GM12878 (cell line): ENCODE measurements at regions not wholly inside any gene's neighbourhood (a gene's known extent, or its start where the extent isn't known, plus 50 kb on each side); places are given as distances from the start of the nearest gene placed in this dataset.

Experiments used
- ATAC-seq: fragments of 200-7000 bp; cut with Tn5 transposase; 3 replicates; pipeline ENCODE4 v1.9.1; 2020; ENCODE audit warnings: mild to moderate bottlenecking, moderate library complexity
- BruUV-seq: library from RNA; stranded (reverse); fragments of 400-500 nt; replicated peaks from 2 replicates; lab custom pipeline; 2021; lab: Mats Ljungman, UMichigan
- CTCF ChIA-PET: fragments of 300-600 bp; sonication (Branson Sonifier 250); formaldehyde crosslinking; extraction: SDS; loops from one replicate; lab custom pipeline; 2021; ENCODE audit warnings: inconsistent platforms; lab: Yijun Ruan, JAX
- POLR2A ChIA-PET: fragments of 350-600 bp; formaldehyde crosslinking; extraction: SDS; loops from one replicate; lab custom pipeline; 2021; ENCODE audit warnings: inconsistent platforms; lab: Charles Lee
- RAD21 ChIA-PET: fragments of 300-600 bp; sonication (Branson Sonifier 250); formaldehyde crosslinking; loops from one replicate; lab custom pipeline; 2023; ENCODE audit warnings: antibody characterized with exemption; ENCODE audit not compliant: unreplicated experiment; lab: Charles Lee
- SMC1A ChIA-PET: fragments of 300-600 bp; sonication (Branson Sonifier 250); formaldehyde crosslinking; loops from one replicate; lab custom pipeline; 2023; ENCODE audit not compliant: unreplicated experiment, uncharacterized antibody; lab: Charles Lee
- DNase-seq: peaks from one replicate; pipeline ENCODE4 v3.0.0-alpha.2; 2011; ENCODE audit warnings: low read depth, low spot score
- FAIRE-seq: peaks from 3 replicates; lab custom pipeline; 2011; peaks lifted over from hg19 to GRCh38; lab: Jason Lieb, UNC
- H2AFZ ChIP-seq: 2 replicates; pipeline ENCODE4 v1.6.0; 2011; ENCODE audit warnings: low read depth, low read length, control low read depth; ENCODE audit not compliant: control insufficient read depth
- H3K27ac ChIP-seq: 2 replicates; pipeline ENCODE4 v1.5.1; 2011; ENCODE audit warnings: control low read depth; ENCODE audit not compliant: control insufficient read depth, insufficient read depth
- H3K27me3 ChIP-seq, 2 experiments: replicated peaks in 1 of 2; 2 replicates each; pipeline versions ENCODE4 v1.6.0 to v1.6.1; 2011; ENCODE audit warnings: low read length in 1 of 2; ENCODE audit not compliant: control insufficient read depth in 2 of 2, insufficient read depth in 2 of 2
- H3K36me3 ChIP-seq, 2 experiments: 2 replicates each; pipeline ENCODE4 v1.5.1; 2011; ENCODE audit warnings: low read length in 1 of 2; ENCODE audit not compliant: control insufficient read depth in 2 of 2, insufficient read depth in 2 of 2
- H3K4me1 ChIP-seq: 2 replicates; pipeline ENCODE4 v1.6.1; 2011; ENCODE audit warnings: mild to moderate bottlenecking, low read length, moderate library complexity, mixed read lengths; ENCODE audit not compliant: control insufficient read depth, insufficient read depth
- H3K4me2 ChIP-seq: 2 replicates; pipeline ENCODE4 v1.6.0; 2011; ENCODE audit warnings: control low read depth; ENCODE audit not compliant: control insufficient read depth, insufficient read depth
- H3K4me3 ChIP-seq: fragments of 200-600 bp; sonication (generic); 2 replicates; pipeline ENCODE4 v1.5.1; 2016
- H3K79me2 ChIP-seq: 2 replicates; pipeline ENCODE4 v1.6.0; 2011; ENCODE audit warnings: low read length; ENCODE audit not compliant: control insufficient read depth, insufficient read depth
- H3K9ac ChIP-seq: 2 replicates; pipeline ENCODE4 v1.8.0; 2011; ENCODE audit warnings: low read length, control low read depth, mixed read lengths; ENCODE audit not compliant: control insufficient read depth, insufficient read depth
- H3K9me3 ChIP-seq: replicated peaks from 3 replicates; pipeline ENCODE4 v1.5.1; 2011; ENCODE audit warnings: mild to moderate bottlenecking, low read length; ENCODE audit not compliant: control insufficient read depth, insufficient read depth
- H4K20me1 ChIP-seq: 2 replicates; pipeline ENCODE4 v1.6.0; 2011; ENCODE audit not compliant: control insufficient read depth, insufficient read depth
- BMI1 ChIP-seq: fragments of 450-650 bp; IDR thresholded peaks from 2 replicates; pipeline ENCODE4 v1.6.1; 2016; ENCODE audit warnings: mild to moderate bottlenecking, moderate library complexity, borderline replicate concordance
- CTCF ChIP-seq, 3 experiments: IDR thresholded peaks in 2 of 3; conservative IDR thresholded peaks in 1 of 3; 2 replicates each; pipeline ENCODE4 v1.5.1; 2011; ENCODE audit warnings: low read depth in 3 of 3, low read length in 3 of 3, mild to moderate bottlenecking in 3 of 3, control low read depth in 2 of 3, moderate library complexity in 2 of 3, inconsistent platforms in 1 of 3, mixed read lengths in 1 of 3; ENCODE audit not compliant: control insufficient read depth in 2 of 3, insufficient read depth in 1 of 3; ENCODE audit errors: extremely low read depth in 1 of 3
- HDGF ChIP-seq: fragments of 450-650 bp; IDR thresholded peaks from 2 replicates; pipeline ENCODE4 v1.6.1; 2016; ENCODE audit warnings: antibody characterized with exemption
- MYC ChIP-seq: IDR thresholded peaks from 2 replicates; pipeline ENCODE4 v1.6.1; 2011; ENCODE audit warnings: mild to moderate bottlenecking, low read length, moderate library complexity, inconsistent platforms; ENCODE audit not compliant: insufficient read depth, insufficient replicate concordance, insufficient read length, severe bottlenecking
- POLR2A ChIP-seq: IDR thresholded peaks from 2 replicates; pipeline ENCODE4 v1.6.1; 2011; ENCODE audit warnings: low read depth, mild to moderate bottlenecking, low read length
- RB1 ChIP-seq: fragments of 450-650 bp; formaldehyde crosslinking; IDR thresholded peaks from 2 replicates; pipeline ENCODE4 v1.6.1; 2017; ENCODE audit warnings: mild to moderate bottlenecking, borderline replicate concordance
- SMARCA5 ChIP-seq: fragments of 450-650 bp; IDR thresholded peaks from 2 replicates; pipeline ENCODE4 v1.6.1; 2017; ENCODE audit warnings: mild to moderate bottlenecking
- TAF1 ChIP-seq: IDR thresholded peaks from 2 replicates; pipeline ENCODE4 v1.6.1; 2011; ENCODE audit warnings: mild to moderate bottlenecking, low read depth, low read length, borderline replicate concordance
- YY1 ChIP-seq: IDR thresholded peaks from 2 replicates; pipeline ENCODE4 v1.6.1; 2011; ENCODE audit warnings: low read depth, mild to moderate bottlenecking, low read length
- ZNF622 ChIP-seq: fragments of 450-650 bp; IDR thresholded peaks from 2 replicates; pipeline ENCODE4 v1.6.1; 2017; ENCODE audit warnings: mild to moderate bottlenecking, inconsistent platforms
- WGBS: methylation state at CpG from one replicate; pipeline ENCODE4 v1.1.6; 2016; ENCODE audit warnings: low lambda C conversion rate; ENCODE audit not compliant: insufficient replicate concordance, insufficient coverage; ENCODE audit errors: missing lambda C conversion rate; 5-methylcytosine and 5-hydroxymethylcytosine counted together
- in situ Hi-C: fragments of 300-500 bp; cut with MboI; formaldehyde crosslinking; loops from 9 replicates; pipeline ENCODE4 v1.14.3; 2018; ENCODE audit warnings: mixed read lengths
- intact Hi-C: fragments of 100-400 bp; cut with micrococcal nuclease; formaldehyde crosslinking; loops from one replicate; pipeline ENCODE4 v1.14.2; 2022; ENCODE audit not compliant: unreplicated experiment
- TF ChIP-seq, protein P1 (sequence below): fragments of 450-650 bp; conservative IDR thresholded peaks from 2 replicates; pipeline ENCODE4 v1.6.1; 2017; ENCODE audit warnings: mild to moderate bottlenecking, moderate library complexity

DNA sequence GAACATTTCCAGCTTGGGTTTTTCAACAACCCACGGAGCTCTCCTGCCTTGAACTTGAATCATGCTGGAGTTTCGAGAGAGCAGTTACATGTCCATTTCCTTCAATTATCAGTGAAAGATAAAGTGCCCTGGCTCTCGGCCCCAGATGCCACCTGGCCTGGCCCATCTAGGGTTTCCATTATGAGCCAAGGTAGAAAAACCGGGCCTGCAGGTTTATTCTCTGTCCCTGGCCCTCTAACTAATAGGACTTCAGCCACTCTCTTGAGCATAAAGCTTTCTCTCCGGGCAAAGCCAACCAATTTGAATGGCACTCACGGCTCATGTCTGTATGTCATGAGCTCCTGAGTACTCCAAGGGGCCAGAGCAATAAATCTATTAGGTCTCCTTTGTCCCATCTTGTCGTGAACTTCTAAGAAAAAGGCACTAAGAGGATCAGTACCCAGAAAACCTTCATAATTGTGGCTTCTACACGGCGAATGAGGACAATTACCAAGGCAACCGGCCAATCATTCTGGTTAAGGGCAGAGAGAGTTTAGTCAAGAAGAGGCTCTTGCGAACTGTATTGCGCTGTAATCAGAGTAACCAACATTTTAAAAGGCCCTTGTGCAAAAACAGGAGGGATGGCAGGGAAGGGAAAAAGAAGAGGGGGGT, 392.3 kb downstream of the MED13L start:
- ATAC-seq (no peak), FAIRE-seq (no peak), DNase-seq (no peak)
- H3K36me3 ChIP-seq: no peaks in the 10 kb centered on the region
- no peaks in the 10 kb centered on the region for H3K27me3 ChIP-seq
- RAD21 ChIA-PET: no interaction called here
- no peaks in the 10 kb centered on the region for H3K9me3 ChIP-seq
- H3K4me1 ChIP-seq: no peaks in the 10 kb centered on the region
- no peak overlapping the region for H2AFZ ChIP-seq
- CTCF ChIA-PET: interaction anchor here (0.6 to 1.4 kb wide), 2 partner anchors 33 to 825 kb away, joined by 3 to 4 read pairs; no protein-coding TSS in a partner anchor
- 39% methylated on average over 12 of the region's 12 CpGs for WGBS
- no peaks in the 10 kb centered on the region for H3K79me2 ChIP-seq
- POLR2A ChIA-PET: no interaction called here
- BruUV-seq: no TSS peak
- no peak overlapping the region for H3K4me2 ChIP-seq
- no peak for TF ChIP-seq ZNF622
- no peak for TF ChIP-seq MYC
- TF ChIP-seq, protein P1, sequence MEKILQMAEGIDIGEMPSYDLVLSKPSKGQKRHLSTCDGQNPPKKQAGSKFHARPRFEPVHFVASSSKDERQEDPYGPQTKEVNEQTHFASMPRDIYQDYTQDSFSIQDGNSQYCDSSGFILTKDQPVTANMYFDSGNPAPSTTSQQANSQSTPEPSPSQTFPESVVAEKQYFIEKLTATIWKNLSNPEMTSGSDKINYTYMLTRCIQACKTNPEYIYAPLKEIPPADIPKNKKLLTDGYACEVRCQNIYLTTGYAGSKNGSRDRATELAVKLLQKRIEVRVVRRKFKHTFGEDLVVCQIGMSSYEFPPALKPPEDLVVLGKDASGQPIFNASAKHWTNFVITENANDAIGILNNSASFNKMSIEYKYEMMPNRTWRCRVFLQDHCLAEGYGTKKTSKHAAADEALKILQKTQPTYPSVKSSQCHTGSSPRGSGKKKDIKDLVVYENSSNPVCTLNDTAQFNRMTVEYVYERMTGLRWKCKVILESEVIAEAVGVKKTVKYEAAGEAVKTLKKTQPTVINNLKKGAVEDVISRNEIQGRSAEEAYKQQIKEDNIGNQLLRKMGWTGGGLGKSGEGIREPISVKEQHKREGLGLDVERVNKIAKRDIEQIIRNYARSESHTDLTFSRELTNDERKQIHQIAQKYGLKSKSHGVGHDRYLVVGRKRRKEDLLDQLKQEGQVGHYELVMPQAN: no peak
- TF ChIP-seq RB1: no peak
- no peak for TF ChIP-seq TAF1
- TF ChIP-seq, all 136 proteins: peak for 0
- in situ Hi-C loops: no loop called here
- H3K4me3 ChIP-seq: no peak overlapping the region
- intact Hi-C loops: no loop called here
- no peak overlapping the region for H3K27ac ChIP-seq
- H3K9ac ChIP-seq: no peak overlapping the region
- SMC1A ChIA-PET: no interaction called here
- no peaks in the 10 kb centered on the region for H4K20me1 ChIP-seq

GRCh38 chr12:115882936-115883335, 394.6 kb downstream of the MED13L start:
- ChIA-PET POLR2A (no interaction called here), CTCF (no interaction called here), RAD21 (no interaction called here), SMC1A (no interaction called here)
- no peak for FAIRE-seq
- Histone ChIP-seq H4K20me1 (no peaks in the 10 kb centered on the region), H3K4me1 (no peaks in the 10 kb centered on the region), H3K79me2 (no peaks in the 10 kb centered on the region), H3K4me3 (no peak overlapping the region), H3K27ac (no peak overlapping the region), H3K27me3 (no peaks in the 10 kb centered on the region), H3K9me3 (no peaks in the 10 kb centered on the region), H3K4me2 (no peak overlapping the region), H3K9ac (no peak overlapping the region), H2AFZ (no peak overlapping the region), H3K36me3 (no peaks in the 10 kb centered on the region)
- in situ Hi-C loops: no loop called here
- no TSS peak for BruUV-seq
- intact Hi-C loops: no loop called here
- DNase-seq: no peak
- ATAC-seq: no peak
- TF ChIP-seq SMARCA5 (no peak), YY1 (no peak), CTCF (IDR thresholded peaks at IDR 0.05 in 2 of 3, conservative IDR thresholded peaks at IDR 0.05 in 1 of 3; ENCODE audit: control insufficient read depth in 2 of 3, extremely low read depth in 1 of 3, insufficient read depth in 1 of 3, low read depth in 3 of 3, low read length in 3 of 3) (no peak), POLR2A (no peak), BMI1 (no peak), HDGF (no peak)
